ENCODE measurements at regions not wholly inside any gene's neighbourhood (a gene's known extent, or its start where the extent isn't known, plus 50 kb on each side); places are given as distances from the start of the nearest gene placed in this dataset.

- no peak for TF ChIP-seq CTCF (conservative IDR thresholded peaks at IDR 0.05; ENCODE audit: low read length)
- TF ChIP-seq EZH2phosphoT487 (IDR thresholded peaks at IDR 0.05; ENCODE audit: borderline replicate concordance, low read depth, low read length) = no peak
Measured at GRCh38 chr18:40612356-40612755, 1342.7 kb upstream of the PIK3C3 start.
